SK-N-SH (cell line): ENCODE measurements at regions not wholly inside any gene's neighbourhood (a gene's known extent, or its start where the extent isn't known, plus 50 kb on each side); places are given as distances from the start of the nearest gene placed in this dataset.

ENCODE experiments used
- CTCF ChIA-PET: fragments of 300-600, 350-600 bp; formaldehyde crosslinking; extraction: SDS; loops from one replicate; lab custom pipeline; 2021; lab: Yijun Ruan, JAX
- POLR2A ChIA-PET: fragments of 350-600 bp; sonication (Branson Sonifier 250); formaldehyde crosslinking; extraction: SDS; loops from one replicate; lab custom pipeline; 2020; ENCODE audit warnings: antibody characterized with exemption, inconsistent platforms; lab: Yijun Ruan, JAX
- DNase-seq: peaks from one replicate; pipeline ENCODE4 v3.0.0; 2012
- H2AFZ ChIP-seq: fragments of 200-600 bp; sonication (generic); 2 replicates; pipeline ENCODE4 v1.8.1; 2016; ENCODE audit warnings: antibody characterized with exemption, mild to moderate bottlenecking, low read depth
- H3F3A ChIP-seq: fragments of 200-600 bp; sonication (generic); replicated peaks from 2 replicates; pipeline ENCODE3; 2016; ENCODE audit warnings: antibody characterized with exemption, mild to moderate bottlenecking; ENCODE audit not compliant: insufficient read depth
- H3K27ac ChIP-seq, 2 experiments: fragments of 200-500 bp in 1 of 2; fragments of 200-600 bp in 1 of 2; sonication (Bioruptor generic) in 1 of 2; sonication (generic), shearing (Covaris generic) in 1 of 2; 2 replicates each; pipeline versions ENCODE4 v1.5.1 to v1.6.1; 2014 to 2016; ENCODE audit warnings: low read depth in 2 of 2, inconsistent platforms in 1 of 2, low read length in 1 of 2, mild to moderate bottlenecking in 1 of 2, mixed read lengths in 1 of 2
- H3K27me3 ChIP-seq: fragments of 200-600 bp; sonication (generic), shearing (Covaris generic); 2 replicates; pipeline ENCODE4 v1.6.1; 2016; ENCODE audit warnings: mixed run types; ENCODE audit not compliant: insufficient read depth
- H3K36me3 ChIP-seq, 2 experiments: fragments of 200-500 bp in 1 of 2; fragments of 200-600 bp in 1 of 2; sonication (Bioruptor generic) in 1 of 2; sonication (generic) in 1 of 2; replicated peaks in 1 of 2; 2 replicates each; pipeline versions ENCODE3 to v1.5.1; 2014 to 2016; ENCODE audit warnings: low read length in 1 of 2, mild to moderate bottlenecking in 1 of 2; ENCODE audit not compliant: insufficient read depth in 2 of 2, control insufficient read depth in 1 of 2
- H3K4me1 ChIP-seq, 2 experiments: fragments of 200-500 bp in 1 of 2; fragments of 200-600 bp in 1 of 2; sonication (Bioruptor generic) in 1 of 2; sonication (generic), shearing (Covaris generic) in 1 of 2; 2 replicates each; pipeline versions ENCODE4 v1.5.1 to v1.6.1; 2014 to 2016; ENCODE audit warnings: low read depth in 1 of 2, low read length in 1 of 2, mixed run types in 1 of 2; ENCODE audit not compliant: insufficient read depth in 2 of 2, control insufficient read depth in 1 of 2
- H3K4me2 ChIP-seq: fragments of 200-600 bp; sonication (generic), shearing (Covaris generic); 2 replicates; pipeline ENCODE4 v1.6.1; 2017; ENCODE audit warnings: mixed run types
- H3K4me3 ChIP-seq, 2 experiments: fragments of 200-500 bp in 1 of 2; fragments of 200-600 bp in 1 of 2; sonication (Bioruptor generic) in 1 of 2; sonication (generic), shearing (Covaris generic) in 1 of 2; 2 replicates each; pipeline versions ENCODE4 v1.5.1 to v1.8.1; 2014 to 2016; ENCODE audit warnings: low read depth in 2 of 2, inconsistent platforms in 1 of 2, low read length in 1 of 2, mild to moderate bottlenecking in 1 of 2, mixed read lengths in 1 of 2, moderate library complexity in 1 of 2
- H3K79me2 ChIP-seq: fragments of 200-600 bp; sonication (generic); 2 replicates; pipeline ENCODE4 v1.8.1; 2017; ENCODE audit warnings: mild to moderate bottlenecking; ENCODE audit not compliant: insufficient read depth
- H3K9ac ChIP-seq: fragments of 200-600 bp; sonication (generic); 2 replicates; pipeline ENCODE4 v1.6.1; 2017; ENCODE audit warnings: mixed run types
- H3K9me2 ChIP-seq: fragments of 200-600 bp; sonication (generic); 2 replicates; pipeline ENCODE4 v1.6.1; 2017; ENCODE audit warnings: mixed run types
- H3K9me3 ChIP-seq: fragments of 200-600 bp; sonication (generic); 2 replicates; pipeline ENCODE4 v1.6.1; 2017; ENCODE audit warnings: mixed run types, mild to moderate bottlenecking, moderate library complexity
- H4K20me1 ChIP-seq: fragments of 200-600 bp; sonication (generic); 2 replicates; pipeline ENCODE4 v1.6.1; 2017; ENCODE audit warnings: mild to moderate bottlenecking, mixed run types; ENCODE audit not compliant: insufficient read depth
- CHD2 ChIP-seq: fragments of 150-350 bp; IDR thresholded peaks from 2 replicates; pipeline ENCODE4 v1.6.1; 2018; ENCODE audit warnings: low read length; ENCODE audit not compliant: partially characterized antibody
- ELF1 ChIP-seq: IDR thresholded peaks from 2 replicates; pipeline ENCODE4 v1.4.0; 2012
- FOSL2 ChIP-seq: IDR thresholded peaks from 2 replicates; pipeline ENCODE4 v1.4.0; 2012; ENCODE audit warnings: low read depth, mild to moderate bottlenecking, moderate library complexity, borderline replicate concordance
- GABPA ChIP-seq: IDR thresholded peaks from 2 replicates; pipeline ENCODE4 v1.4.0; 2012; ENCODE audit warnings: low read depth, mild to moderate bottlenecking
- IRF3 ChIP-seq: fragments of 150-350 bp; IDR thresholded peaks from 2 replicates; pipeline ENCODE4 v1.6.1; 2016; ENCODE audit warnings: mild to moderate bottlenecking, low read depth, low read length
- NFIC ChIP-seq: IDR thresholded peaks from 2 replicates; pipeline ENCODE4 v1.4.0; 2012; ENCODE audit warnings: borderline replicate concordance
- RCOR1 ChIP-seq: fragments of 150-350 bp; IDR thresholded peaks from 2 replicates; pipeline ENCODE4 v1.6.1; 2017; ENCODE audit warnings: antibody characterized with exemption, low read length
- RXRA ChIP-seq: IDR thresholded peaks from 2 replicates; pipeline ENCODE4 v1.4.0; 2012; ENCODE audit warnings: low read depth, mild to moderate bottlenecking, borderline replicate concordance
- SMC3 ChIP-seq: IDR thresholded peaks from 2 replicates; pipeline ENCODE4 v1.6.1; 2012; ENCODE audit warnings: low read depth, low read length, improper control_type of control experiment
- TAF1 ChIP-seq: IDR thresholded peaks from 2 replicates; pipeline ENCODE4 v1.6.1; 2012; ENCODE audit warnings: low read depth, mild to moderate bottlenecking, low read length, moderate library complexity, borderline replicate concordance
- TCF12 ChIP-seq: IDR thresholded peaks from 2 replicates; pipeline ENCODE4 v1.4.0; 2012
- USF1 ChIP-seq: IDR thresholded peaks from 2 replicates; pipeline ENCODE4 v1.4.0; 2012; ENCODE audit warnings: low read depth, borderline replicate concordance
- WGBS: methylation state at CpG from one replicate; pipeline ENCODE4 v1.1.6; 2017; ENCODE audit warnings: low lambda C conversion rate; 5-methylcytosine and 5-hydroxymethylcytosine counted together
- TF ChIP-seq, protein P1 (sequence below): IDR thresholded peaks from 2 replicates; pipeline ENCODE4 v1.4.0; 2012; ENCODE audit warnings: low read depth
- TF ChIP-seq, protein P2 (sequence below): fragments of 150-350 bp; IDR thresholded peaks from 2 replicates; pipeline ENCODE4 v1.6.1; 2017; ENCODE audit warnings: antibody characterized with exemption, low read length, low read depth, borderline replicate concordance
- TF ChIP-seq, protein P3 (sequence below): IDR thresholded peaks from 2 replicates; pipeline ENCODE4 v1.4.0; 2012; ENCODE audit warnings: low read depth, borderline replicate concordance

GRCh38 chr17:68699936-68700335 lies 98.8 kb upstream of the FAM20A start:
- no peak overlapping the region for H3K4me2 ChIP-seq
- no peak overlapping the region for H3K4me3 ChIP-seq
- no peaks in the 10 kb centered on the region for H3K9me3 ChIP-seq
- no peaks in the 10 kb centered on the region for H3K9me2 ChIP-seq
- H3K36me3 ChIP-seq: no peaks in the 10 kb centered on the region
- WGBS: 48% methylated on average over 6 of the region's 6 CpGs
- H3K27ac ChIP-seq: no peak overlapping the region
- H3K27me3 ChIP-seq: no peaks in the 10 kb centered on the region
- H2AFZ ChIP-seq: no peak overlapping the region
- H3K9ac ChIP-seq: no peak overlapping the region
- TF ChIP-seq TAF1: no peak
- no peak for TF ChIP-seq TCF12
- TF ChIP-seq FOSL2: no peak
- no peak for TF ChIP-seq SMC3
- no peak for TF ChIP-seq USF1
- TF ChIP-seq, protein P1, sequence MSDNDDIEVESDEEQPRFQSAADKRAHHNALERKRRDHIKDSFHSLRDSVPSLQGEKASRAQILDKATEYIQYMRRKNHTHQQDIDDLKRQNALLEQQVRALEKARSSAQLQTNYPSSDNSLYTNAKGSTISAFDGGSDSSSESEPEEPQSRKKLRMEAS: no peak
- TF ChIP-seq, protein P2, sequence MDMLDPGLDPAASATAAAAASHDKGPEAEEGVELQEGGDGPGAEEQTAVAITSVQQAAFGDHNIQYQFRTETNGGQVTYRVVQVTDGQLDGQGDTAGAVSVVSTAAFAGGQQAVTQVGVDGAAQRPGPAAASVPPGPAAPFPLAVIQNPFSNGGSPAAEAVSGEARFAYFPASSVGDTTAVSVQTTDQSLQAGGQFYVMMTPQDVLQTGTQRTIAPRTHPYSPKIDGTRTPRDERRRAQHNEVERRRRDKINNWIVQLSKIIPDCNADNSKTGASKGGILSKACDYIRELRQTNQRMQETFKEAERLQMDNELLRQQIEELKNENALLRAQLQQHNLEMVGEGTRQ: no peak
- TF ChIP-seq, protein P3, sequence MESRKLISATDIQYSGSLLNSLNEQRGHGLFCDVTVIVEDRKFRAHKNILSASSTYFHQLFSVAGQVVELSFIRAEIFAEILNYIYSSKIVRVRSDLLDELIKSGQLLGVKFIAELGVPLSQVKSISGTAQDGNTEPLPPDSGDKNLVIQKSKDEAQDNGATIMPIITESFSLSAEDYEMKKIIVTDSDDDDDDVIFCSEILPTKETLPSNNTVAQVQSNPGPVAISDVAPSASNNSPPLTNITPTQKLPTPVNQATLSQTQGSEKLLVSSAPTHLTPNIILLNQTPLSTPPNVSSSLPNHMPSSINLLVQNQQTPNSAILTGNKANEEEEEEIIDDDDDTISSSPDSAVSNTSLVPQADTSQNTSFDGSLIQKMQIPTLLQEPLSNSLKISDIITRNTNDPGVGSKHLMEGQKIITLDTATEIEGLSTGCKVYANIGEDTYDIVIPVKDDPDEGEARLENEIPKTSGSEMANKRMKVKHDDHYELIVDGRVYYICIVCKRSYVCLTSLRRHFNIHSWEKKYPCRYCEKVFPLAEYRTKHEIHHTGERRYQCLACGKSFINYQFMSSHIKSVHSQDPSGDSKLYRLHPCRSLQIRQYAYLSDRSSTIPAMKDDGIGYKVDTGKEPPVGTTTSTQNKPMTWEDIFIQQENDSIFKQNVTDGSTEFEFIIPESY: no peak
- TF ChIP-seq RCOR1: no peak
- TF ChIP-seq GABPA: no peak
- no peak for TF ChIP-seq ELF1
- TF ChIP-seq, all 33 proteins: peak for 0
- no peaks in the 10 kb centered on the region for H3F3A ChIP-seq
- DNase-seq: no peak
- CTCF ChIA-PET: interaction anchor here (2.5 kb wide), 1 partner anchor 10 kb away, joined by 6 read pairs; no protein-coding TSS in a partner anchor
- POLR2A ChIA-PET: no interaction called here
- H4K20me1 ChIP-seq: no peaks in the 10 kb centered on the region
- no peaks in the 10 kb centered on the region for H3K4me1 ChIP-seq
- no peaks in the 10 kb centered on the region for H3K79me2 ChIP-seq

GRCh38 chr17:68698746-68699145 lies 97.6 kb upstream of the FAM20A start:
- no peaks in the 10 kb centered on the region for H3K4me1 ChIP-seq
- H3K36me3 ChIP-seq: no peaks in the 10 kb centered on the region
- no peak overlapping the region for H3K9ac ChIP-seq
- H3F3A ChIP-seq: no peaks in the 10 kb centered on the region
- ChIA-PET CTCF (interaction anchor here (0.9 to 1.5 kb wide), 3 partner anchors 8 to 18 kb away, joined by 3 to 4 read pairs (median 4); no protein-coding TSS in a partner anchor), POLR2A (no interaction called here)
- H3K4me3 ChIP-seq: no peak overlapping the region
- H3K9me2 ChIP-seq: no peaks in the 10 kb centered on the region
- no peak overlapping the region for H2AFZ ChIP-seq
- no peaks in the 10 kb centered on the region for H3K79me2 ChIP-seq
- no peaks in the 10 kb centered on the region for H4K20me1 ChIP-seq
- H3K9me3 ChIP-seq: no peaks in the 10 kb centered on the region
- no peak overlapping the region for H3K4me2 ChIP-seq
- no peak for DNase-seq
- H3K27me3 ChIP-seq: no peaks in the 10 kb centered on the region
- TF ChIP-seq IRF3: no peak
- TF ChIP-seq NFIC: no peak
- no peak for TF ChIP-seq USF1
- no peak for TF ChIP-seq RCOR1
- TF ChIP-seq RXRA: no peak
- no peak for TF ChIP-seq CHD2
- 22% methylated on average over 3 of the region's 3 CpGs for WGBS
- H3K27ac ChIP-seq: no peak overlapping the region
